SK-N-SH treated with all-trans-retinoic acid at 6 μM for 48 hours (cell line): ENCODE measurements at regions not wholly inside any gene's neighbourhood (a gene's known extent, or its start where the extent isn't known, plus 50 kb on each side); places are given as distances from the start of the nearest gene placed in this dataset.

Source experiments
- BACH2 ChIP-seq: fragments of 250-450 bp; sonication (Bioruptor Pico); IDR thresholded peaks from 2 replicates; pipeline ENCODE4 v1.9.0; 2021; ENCODE audit warnings: mild to moderate bottlenecking, borderline replicate concordance
- ISL1 ChIP-seq: fragments of 250-450 bp; sonication (Bioruptor Pico); IDR thresholded peaks from 2 replicates; pipeline ENCODE4 v2.1.2; 2022; ENCODE audit warnings: mild to moderate bottlenecking, moderate library complexity
- TCF4 ChIP-seq: fragments of 250-450 bp; sonication (Bioruptor Pico); IDR thresholded peaks from 2 replicates; pipeline ENCODE4 v1.8.0; 2021; ENCODE audit warnings: mild to moderate bottlenecking, moderate library complexity, borderline replicate concordance
- ZNF8 ChIP-seq: fragments of 450-650 bp; formaldehyde crosslinking; IDR thresholded peaks from 2 replicates; pipeline ENCODE4 v1.5.0; 2020; ENCODE audit warnings: mild to moderate bottlenecking, moderate library complexity
- TF ChIP-seq, protein P1 (sequence below): fragments of 250-450 bp; sonication (Bioruptor Pico); IDR thresholded peaks from 2 replicates; pipeline ENCODE4 v1.5.0; 2020; ENCODE audit warnings: mild to moderate bottlenecking, moderate library complexity
- TF ChIP-seq, protein P2 (sequence below): fragments of 250-450 bp; sonication (Bioruptor Pico); IDR thresholded peaks from 2 replicates; pipeline ENCODE4 v1.8.0; 2021; ENCODE audit warnings: low read depth, mild to moderate bottlenecking, moderate library complexity, borderline replicate concordance

GRCh38 chr4:4624276-4624897 is 82.5 kb upstream of the STX18 start:
- TF ChIP-seq, protein P1, sequence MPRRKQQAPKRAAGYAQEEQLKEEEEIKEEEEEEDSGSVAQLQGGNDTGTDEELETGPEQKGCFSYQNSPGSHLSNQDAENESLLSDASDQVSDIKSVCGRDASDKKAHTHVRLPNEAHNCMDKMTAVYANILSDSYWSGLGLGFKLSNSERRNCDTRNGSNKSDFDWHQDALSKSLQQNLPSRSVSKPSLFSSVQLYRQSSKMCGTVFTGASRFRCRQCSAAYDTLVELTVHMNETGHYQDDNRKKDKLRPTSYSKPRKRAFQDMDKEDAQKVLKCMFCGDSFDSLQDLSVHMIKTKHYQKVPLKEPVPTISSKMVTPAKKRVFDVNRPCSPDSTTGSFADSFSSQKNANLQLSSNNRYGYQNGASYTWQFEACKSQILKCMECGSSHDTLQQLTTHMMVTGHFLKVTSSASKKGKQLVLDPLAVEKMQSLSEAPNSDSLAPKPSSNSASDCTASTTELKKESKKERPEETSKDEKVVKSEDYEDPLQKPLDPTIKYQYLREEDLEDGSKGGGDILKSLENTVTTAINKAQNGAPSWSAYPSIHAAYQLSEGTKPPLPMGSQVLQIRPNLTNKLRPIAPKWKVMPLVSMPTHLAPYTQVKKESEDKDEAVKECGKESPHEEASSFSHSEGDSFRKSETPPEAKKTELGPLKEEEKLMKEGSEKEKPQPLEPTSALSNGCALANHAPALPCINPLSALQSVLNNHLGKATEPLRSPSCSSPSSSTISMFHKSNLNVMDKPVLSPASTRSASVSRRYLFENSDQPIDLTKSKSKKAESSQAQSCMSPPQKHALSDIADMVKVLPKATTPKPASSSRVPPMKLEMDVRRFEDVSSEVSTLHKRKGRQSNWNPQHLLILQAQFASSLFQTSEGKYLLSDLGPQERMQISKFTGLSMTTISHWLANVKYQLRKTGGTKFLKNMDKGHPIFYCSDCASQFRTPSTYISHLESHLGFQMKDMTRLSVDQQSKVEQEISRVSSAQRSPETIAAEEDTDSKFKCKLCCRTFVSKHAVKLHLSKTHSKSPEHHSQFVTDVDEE: no peak
- TF ChIP-seq, protein P2, sequence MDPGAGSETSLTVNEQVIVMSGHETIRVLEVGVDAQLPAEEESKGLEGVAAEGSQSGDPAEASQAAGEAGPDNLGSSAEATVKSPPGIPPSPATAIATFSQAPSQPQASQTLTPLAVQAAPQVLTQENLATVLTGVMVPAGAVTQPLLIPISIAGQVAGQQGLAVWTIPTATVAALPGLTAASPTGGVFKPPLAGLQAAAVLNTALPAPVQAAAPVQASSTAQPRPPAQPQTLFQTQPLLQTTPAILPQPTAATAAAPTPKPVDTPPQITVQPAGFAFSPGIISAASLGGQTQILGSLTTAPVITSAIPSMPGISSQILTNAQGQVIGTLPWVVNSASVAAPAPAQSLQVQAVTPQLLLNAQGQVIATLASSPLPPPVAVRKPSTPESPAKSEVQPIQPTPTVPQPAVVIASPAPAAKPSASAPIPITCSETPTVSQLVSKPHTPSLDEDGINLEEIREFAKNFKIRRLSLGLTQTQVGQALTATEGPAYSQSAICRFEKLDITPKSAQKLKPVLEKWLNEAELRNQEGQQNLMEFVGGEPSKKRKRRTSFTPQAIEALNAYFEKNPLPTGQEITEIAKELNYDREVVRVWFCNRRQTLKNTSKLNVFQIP (CRISPR knock-in tag): no peak
- TF ChIP-seq BACH2 (CRISPR knock-in tag) (no peak), ISL1 (no peak), TCF4 (CRISPR knock-in tag) (no peak), ZNF8 (CRISPR knock-in tag) (no peak)
